Epidermal melanocyte (primary cell): ENCODE measurements at regions not wholly inside any gene's neighbourhood (a gene's known extent, or its start where the extent isn't known, plus 50 kb on each side); places are given as distances from the start of the nearest gene placed in this dataset.

Source experiments
- DNase-seq: peaks from one replicate; pipeline ENCODE4 v3.0.0; 2011; ENCODE audit warnings: low spot score; ENCODE audit not compliant: insufficient read length

GRCh38 chr4:160927311-160927710, 1236.5 kb downstream of the FSTL5 start:
- DNase-seq: no peak

DNA sequence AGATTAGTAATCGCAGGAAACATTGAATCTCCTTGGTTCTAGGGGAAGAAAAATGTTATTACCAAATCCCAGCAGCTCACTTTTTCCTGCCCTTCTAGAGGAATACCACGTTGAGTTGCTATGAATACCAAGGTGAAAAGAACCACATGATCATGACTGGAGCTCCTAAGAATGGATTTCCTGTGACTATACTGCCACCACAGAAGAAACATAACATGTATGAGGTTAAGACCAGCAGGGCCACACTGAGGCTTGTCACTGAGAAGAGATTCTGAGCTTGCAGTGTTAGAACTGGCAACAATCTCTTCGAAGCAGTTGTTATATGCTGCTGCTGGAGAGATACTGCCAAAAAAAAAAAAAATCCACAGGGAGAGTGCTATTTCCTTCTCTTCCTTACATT, 1235.3 kb downstream of the FSTL5 start:
- no peak for DNase-seq

- no peak for DNase-seq
Observed at GRCh38 chr4:160947653-160948052, 1216.1 kb downstream of the FSTL5 start.

- no peak for DNase-seq
Observed at GRCh38 chr4:160956875-160957274, 1206.9 kb downstream of the FSTL5 start.

DNA sequence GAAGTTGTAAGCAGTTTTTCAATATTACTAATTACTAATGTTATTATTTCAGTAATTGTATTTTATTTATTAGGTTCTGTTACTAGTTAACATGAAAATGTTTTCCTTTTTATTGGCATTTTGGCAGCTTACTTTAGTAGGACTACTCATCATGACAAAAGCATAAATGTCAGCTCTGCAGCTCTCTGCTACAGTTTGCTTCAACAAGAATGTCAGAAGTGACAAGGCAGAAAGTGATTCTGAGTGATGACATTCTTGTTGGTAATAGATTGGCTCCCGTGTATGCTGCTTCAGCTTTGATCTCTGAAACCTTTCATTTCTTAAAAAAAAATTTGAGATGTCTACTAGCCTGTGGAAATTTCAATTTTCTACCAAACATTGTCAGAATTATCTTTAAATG, 1193.9 kb downstream of the FSTL5 start:
- no peak for DNase-seq

GRCh38 chr4:160980091-160980490, 1183.7 kb downstream of the FSTL5 start:
- DNase-seq: no peak

GRCh38 chr4:160981083-160981482, 1182.7 kb downstream of the FSTL5 start:
- DNase-seq: no peak

- DNase-seq: no peak
Observed at GRCh38 chr4:160983035-160983434, 1180.8 kb downstream of the FSTL5 start.

GRCh38 chr4:161002386-161002785, 1161.4 kb downstream of the FSTL5 start:
- DNase-seq: no peak

DNA sequence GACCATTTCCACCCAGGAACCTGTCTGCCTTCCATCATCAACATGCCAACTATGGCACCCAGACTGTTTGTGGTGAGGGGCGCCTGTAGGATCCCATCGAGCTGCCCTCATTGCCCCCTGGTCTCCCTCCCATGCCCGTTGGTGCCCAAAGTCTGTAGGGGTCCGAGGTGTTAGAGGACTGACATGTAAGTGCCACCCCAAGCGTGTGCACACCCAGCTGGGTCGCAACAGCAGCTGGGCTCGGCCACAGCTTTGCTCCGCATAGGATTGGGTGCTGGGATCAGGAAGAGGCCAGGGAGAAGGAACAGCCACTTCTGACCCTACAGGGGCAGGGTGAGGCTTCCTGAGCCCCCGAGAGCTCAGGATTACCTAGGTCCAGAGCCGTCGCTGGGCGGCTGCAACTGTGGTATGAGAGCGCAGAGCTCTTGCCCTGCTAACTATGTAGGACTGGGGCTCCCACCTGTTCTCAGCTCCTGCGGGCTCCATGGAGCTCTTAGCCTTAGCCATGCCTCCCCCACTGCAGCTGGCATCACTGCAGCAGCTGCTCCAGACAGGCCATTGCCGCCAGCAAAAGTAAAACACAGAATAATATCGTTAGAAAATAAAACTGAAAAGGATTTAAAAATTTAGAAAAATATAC, 1160.3 kb downstream of the FSTL5 start:
- no peak for DNase-seq

DNA sequence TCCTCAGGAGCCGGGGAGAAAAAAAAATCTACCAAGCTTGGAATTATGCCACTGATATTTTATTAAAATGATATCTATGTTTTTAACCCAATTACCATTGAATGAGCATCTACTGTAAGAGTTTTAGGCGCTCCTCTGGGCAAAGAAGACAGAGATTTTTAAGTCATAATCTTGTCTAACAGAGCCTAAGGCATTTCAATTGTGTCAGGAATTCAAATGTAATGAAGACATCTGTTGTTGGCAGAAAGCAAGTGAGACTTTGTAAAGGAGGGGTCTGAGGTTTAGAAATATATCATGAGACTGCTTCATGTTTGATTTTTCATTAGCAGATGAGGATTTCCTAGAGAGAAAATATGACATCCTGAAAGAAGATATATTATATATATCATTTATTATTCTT, 1158.1 kb downstream of the FSTL5 start:
- peak; percentile 16 for DNase-seq

DNA sequence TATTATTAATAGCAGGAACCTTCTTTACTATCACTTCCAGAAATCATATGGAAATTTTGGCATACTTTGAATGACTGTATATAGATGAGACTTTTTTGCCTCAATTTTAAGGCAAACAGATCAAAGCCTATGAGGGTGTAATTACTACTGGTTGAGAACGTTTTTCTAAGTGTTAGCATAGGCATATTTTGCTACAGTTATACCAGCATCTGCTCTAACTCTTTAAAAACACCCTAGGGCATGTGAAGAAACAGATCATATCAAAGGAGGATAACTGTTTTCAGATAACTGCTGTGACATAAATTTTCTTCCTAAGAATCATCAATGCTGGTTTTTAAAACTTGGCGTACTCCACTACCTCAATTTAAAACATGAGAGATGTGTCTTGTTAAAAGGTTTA, 1155.3 kb downstream of the FSTL5 start:
- no peak for DNase-seq

DNA sequence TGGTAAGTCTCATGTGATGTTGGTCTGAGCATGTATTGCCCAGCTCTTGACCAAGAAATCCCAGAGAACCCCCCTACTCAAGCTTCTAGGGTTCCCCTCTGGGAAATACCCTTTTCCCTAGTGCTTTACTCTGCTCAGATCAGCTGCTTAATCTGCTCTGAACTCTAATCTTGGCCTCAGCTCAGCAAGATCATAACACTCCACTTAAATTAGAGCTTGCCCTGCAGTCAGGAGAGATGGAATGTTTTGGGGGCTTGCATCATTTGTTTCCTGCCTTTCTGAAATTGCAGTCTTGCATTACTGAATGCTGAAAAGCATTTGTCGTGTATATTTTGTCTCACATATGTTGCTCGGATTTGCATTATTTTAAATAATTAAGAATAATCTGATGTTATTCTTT, 1153.6 kb downstream of the FSTL5 start:
- no peak for DNase-seq
